GDM1 (cell line): ENCODE measurements at regions not wholly inside any gene's neighbourhood (a gene's known extent, or its start where the extent isn't known, plus 50 kb on each side); places are given as distances from the start of the nearest gene placed in this dataset.
"Not testable (repeated sequence)": the region's sequence is repeated elsewhere in the genome, so short reads cannot be mapped to it uniquely, and the experiment has no call there.

ENCODE experiments used
- DNase-seq: peaks from one replicate; lab custom pipeline; 2025; lab: John Stamatoyannopoulos, UW

DNA sequence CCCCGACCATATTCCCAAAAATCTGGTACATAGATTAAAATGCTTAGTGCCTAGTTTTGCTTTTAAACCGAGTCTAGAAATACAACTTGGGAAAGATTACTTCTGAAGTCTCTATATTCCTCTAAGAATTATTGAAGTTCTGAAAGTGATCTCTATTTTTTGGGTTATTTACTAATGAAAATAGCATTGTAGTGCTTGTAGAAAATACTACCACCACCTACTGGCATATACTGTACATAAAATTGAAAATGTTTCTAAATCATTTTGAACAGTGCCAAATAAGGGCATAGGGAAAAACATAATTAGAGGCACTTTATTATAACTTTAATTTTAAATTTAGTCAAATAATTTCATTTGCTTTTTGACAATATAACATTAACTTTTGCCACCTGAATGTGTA is 1399.6 kb upstream of the ZEB2 start:
- DNase-seq: no peak

DNA sequence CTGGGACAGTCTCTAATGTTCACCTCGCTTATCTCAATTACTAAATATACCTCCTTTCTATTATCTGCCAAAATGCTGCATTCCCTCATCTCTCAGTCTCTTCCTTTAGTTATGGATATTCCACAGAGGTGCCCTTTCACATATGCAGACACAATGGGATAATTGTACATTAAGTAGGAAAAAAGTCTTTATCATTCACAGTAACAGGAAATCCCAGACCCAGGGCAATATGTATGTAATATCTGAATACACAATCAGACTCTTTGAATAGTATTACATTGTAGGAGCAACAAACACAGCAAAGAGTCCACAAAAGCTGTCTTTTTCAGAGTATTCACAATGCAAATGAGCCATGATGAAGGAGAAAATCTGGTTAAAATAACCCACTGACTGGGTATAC is 1399.0 kb upstream of the ZEB2 start:
- DNase-seq: no peak

DNA sequence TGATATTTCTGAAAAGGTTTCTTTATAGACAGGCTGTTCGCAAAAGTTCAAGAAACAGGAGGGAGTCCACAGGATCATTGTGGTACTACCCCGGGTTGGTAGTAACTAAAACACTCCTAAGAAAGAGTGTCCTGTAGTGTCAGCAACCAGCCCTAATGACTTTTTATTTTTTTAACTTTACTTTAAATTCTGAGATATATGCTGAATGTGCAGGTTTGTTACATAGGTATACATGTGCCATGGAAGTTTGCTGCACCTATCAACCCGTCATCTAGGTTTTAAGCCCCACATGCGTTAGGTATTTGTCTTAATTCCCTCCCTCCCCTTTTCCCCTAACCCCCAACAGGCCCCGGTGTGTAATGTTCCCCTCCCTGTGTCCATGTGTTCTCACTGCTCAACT is 1396.9 kb upstream of the ZEB2 start:
- no peak for DNase-seq

DNA sequence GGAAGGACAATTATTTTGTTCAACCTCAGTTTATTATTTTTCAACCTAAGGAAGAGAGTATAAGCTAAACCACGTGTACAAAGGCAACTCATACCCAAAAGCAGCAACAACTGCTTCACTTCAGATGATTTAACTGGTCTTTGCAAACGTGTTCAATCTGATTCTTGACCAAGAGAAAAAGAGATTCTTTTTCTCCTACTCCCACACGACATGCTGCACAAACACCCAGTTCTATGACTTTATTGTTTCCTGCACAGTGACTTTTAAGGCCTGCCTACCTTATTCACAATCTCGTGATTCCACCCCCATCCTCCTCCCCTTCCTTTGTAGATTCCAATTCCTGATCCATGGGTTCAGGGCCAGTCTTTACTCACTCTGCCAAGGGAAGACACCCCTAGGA is 1394.8 kb upstream of the ZEB2 start:
- DNase-seq: no peak

DNA sequence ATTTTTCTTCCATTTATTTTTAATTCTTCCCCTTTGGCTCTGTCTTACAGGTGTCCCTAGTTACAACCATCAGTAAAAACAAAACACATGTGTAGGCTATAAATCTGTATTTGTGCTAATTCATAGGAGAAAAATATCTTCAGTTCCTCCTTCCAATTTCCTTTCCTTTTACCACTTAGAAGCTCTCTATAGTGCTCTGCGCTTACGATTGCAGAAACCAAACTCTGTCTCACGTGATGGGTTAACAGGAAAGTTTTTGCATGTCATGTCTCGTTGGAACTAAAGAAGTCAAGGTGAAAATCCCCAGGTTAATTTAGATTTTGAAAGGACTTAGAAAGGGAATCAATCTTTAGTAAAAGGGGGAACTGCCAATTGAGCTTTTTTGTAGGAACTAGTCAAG is 1390.5 kb upstream of the ZEB2 start:
- no peak for DNase-seq

DNA sequence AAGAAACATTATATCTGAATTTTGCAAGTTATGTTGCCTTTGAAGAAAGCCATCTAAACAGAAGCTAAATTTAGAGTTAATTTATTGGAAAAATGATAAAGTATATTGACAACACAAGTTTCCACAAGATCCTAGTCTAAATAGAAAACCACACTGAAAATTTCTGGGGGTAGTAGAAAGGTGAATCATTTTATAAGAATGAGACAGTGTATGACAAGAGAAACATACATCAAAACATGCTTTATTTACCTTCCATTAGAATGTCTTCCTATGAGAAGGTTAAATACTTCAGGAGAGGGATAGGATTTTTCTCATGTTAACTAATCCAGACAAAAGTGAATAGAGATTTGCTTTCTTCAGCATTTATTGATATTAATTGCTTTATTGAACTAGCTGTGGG is 1389.8 kb upstream of the ZEB2 start:
- DNase-seq: no peak

DNA sequence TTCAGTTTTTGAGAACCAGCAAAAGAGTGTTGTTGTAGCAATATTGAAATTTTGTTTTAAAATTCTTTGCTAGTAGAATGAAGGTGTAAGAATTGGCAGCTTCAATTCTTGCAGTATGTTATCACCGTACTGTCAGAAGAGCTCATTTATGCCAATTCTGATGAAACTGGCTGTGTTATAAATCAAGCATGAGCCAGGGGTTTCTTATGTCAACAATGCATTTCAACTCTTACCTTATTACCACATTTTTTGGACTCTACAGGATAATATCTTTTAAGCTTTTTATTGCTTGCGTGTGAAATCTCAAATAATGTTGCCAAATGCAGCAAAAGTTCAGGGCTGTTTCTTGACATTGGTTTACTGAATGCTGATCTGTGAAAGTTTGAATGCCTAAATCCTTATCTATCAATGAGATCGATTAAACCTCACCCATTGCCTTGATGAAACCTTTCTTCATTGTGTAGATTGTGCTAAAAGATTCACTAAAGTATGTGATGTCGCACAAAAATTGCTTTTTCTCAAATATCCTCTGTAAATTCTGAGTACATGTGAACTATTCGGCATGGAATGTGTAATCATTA is 1389.3 kb upstream of the ZEB2 start:
- no peak for DNase-seq

DNA sequence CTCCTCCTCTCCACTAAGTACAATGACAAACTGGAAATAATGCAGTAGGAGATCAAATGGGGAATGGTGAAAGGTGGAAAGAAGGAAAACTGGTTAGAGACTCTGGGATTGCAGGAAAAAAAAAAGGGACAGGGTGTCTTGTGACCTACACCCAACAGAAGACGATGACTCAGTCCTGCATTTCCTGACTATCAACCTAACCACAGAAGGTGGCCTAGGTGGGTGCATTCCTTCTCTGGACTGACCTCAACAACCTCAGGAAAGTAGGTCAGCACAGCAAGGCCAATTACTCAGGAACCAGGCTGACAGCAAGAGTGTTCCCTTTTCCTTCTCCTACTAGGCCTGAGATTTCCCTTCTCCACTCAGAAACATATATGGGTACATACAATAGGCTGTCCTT is 1386.4 kb upstream of the ZEB2 start:
- DNase-seq: no peak

DNA sequence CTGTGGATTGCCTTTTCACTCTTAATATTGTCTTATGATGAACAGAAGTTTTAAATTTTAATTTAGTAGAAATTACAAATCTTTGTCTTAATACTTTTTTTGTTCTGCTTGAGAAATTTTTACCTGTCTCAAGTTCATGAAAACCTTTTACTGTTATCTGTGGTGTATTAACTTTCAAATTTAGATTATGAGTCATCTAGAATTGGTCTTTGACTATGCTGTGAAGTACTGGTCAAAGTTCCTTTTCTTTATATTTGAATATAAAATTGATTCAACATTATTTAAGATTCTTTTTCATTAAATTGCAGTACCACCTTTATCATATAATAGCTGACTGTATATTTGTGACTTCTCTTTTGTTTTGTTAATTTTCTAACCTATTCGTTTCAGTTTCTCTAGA is 1385.5 kb upstream of the ZEB2 start:
- no peak for DNase-seq

DNA sequence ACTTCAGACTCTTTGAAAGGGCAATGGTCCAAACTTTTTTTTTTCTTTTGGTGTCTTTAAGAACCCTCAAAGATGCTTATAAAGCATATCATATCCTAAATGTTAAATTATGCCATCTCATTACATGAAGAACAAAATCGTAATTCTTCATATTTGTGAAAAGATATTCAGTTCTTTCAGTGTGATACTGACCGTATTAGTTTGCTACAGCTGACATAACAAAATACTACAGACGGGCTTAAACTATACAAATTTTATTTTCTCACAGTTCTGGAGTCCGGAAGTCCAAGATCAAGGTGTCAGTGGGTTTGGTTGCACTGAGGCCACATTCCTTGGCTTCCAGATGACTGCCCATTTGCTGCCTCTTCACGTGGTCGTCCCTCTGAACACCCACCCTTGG is 1377.2 kb upstream of the ZEB2 start:
- DNase-seq: no peak

DNA sequence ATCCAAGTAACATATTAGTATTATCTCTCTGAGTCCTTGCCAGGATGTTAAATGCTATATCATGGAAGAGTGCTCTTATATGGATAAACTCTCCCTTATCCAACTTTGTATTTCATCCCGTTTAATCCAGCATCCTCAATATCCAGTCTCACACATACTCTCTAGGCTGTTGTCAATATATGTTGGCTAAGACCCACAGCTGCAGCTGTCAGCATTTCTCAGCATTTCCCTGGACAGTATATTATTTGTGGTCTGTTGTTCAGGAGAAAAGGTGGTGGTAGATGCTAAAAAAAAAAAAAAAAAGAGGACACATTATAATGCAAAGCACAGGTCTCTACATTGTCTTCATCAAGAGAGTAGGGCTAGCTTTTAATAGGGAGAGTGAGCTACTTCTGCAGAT is 1368.0 kb upstream of the ZEB2 start:
- no peak for DNase-seq

DNA sequence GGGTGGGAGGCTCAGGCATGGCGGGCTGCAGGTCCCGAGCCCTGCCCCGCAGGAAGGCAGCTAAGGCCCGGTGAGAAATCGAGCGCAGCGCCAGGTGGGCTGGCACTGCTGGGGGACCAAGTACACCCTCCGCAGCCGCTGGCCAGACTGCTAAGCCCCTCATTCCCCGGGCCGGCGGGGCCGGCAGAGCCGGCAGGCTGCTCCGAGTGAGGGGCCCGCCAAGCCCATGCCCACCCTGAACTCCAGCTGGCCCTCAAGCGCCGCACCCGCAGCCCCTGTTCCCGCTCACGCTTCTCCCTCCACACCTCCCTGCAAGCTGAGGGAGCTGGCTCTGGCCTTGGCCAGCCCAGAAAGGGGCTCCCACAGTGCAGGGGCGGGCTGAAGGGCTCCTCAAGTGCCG is 1361.1 kb upstream of the ZEB2 start:
- not testable (repeated sequence) for DNase-seq

DNA sequence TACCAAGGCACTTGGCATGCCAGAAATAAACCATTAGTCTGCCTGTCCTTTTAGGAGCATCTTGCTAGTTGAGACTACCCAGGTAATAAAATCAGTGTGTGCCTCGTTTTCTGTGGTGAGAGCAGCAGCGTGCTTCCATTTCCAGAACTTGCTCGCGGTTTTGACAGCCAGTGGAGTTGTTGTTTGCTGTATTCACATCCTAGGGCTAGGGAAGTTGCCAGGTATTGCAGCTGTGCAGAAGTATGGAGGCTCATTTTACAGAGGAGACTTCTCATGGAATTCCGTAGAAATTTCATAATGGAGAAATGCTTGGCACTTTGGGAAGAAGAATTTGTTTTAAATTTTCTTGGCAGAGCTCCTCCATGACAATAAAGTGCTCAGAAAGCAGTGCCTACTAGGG is 1355.1 kb upstream of the ZEB2 start:
- no peak for DNase-seq

DNA sequence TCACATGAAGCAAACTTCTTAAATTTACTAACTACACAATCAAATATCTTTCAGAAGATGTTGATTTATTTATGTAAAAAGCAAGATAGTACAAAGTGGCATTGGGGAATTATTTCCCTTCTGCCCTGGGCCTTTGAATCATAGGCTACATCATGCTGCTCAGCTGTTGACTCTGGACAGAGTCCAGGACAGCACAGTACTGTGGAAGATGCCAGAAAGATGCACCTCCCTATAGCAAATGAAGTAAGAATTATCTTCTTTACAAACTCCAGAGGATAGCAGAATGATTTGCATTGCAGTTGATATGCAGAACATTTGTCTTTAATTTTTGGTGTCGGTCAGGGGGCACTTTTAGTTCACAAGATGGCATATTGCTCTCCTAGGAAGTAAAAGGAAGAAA is 1354.5 kb upstream of the ZEB2 start:
- no peak for DNase-seq

DNA sequence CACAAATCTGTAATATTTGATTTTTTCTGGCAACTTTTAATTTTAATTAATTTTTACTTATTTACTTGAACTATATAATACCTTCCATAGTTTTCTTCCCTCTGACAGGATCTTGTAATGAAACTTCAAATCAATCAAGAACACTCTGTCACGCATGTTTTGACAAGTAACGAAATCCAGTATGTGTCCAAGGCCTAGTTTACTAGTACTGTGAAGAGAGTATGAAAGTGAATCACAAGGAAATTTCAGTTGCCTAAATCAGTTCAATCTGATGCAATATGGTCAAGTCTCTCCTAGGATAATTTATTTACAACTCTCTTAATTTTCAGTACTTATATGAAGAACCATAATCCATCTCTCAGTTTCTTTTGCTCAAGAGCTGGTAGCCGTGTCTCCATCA is 1344.6 kb upstream of the ZEB2 start:
- DNase-seq: no peak

DNA sequence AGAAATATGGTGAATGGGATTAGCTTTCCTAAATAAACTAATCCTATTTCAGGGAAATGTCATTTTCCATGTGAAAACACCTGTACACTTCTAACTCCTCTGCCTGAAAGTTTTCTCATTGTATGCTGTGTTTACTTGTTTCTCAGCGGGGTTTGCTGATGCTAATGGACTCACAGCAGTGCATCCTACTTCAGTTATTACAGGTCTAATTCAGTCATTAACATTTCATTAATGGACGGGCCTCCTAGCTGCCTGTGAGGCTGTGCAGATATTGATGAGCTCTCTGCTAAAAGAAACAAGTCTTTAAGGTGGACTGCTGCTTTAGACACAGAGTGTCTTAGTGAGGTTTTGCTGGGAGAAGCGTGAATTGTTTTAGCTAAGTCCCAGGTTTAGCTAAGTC is 1342.0 kb upstream of the ZEB2 start:
- no peak for DNase-seq

DNA sequence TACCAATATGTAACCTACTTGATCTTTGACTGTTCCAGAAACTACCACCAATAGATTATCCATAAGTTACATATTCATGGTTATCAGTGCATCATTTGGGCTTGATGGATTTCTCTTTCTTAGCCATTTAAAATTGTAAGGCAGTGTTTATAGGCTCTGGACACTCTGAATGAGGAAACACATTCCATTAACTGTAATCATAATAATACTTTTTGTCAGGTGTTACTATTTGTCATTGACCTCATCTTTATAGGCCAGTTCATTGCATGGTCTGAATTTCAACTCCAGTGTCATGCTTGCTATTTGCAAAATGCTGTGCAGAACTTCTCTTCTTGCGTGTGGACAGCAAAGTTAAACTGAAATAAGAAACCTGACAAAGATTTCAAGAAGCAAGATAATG is 1340.2 kb upstream of the ZEB2 start:
- no peak for DNase-seq

DNA sequence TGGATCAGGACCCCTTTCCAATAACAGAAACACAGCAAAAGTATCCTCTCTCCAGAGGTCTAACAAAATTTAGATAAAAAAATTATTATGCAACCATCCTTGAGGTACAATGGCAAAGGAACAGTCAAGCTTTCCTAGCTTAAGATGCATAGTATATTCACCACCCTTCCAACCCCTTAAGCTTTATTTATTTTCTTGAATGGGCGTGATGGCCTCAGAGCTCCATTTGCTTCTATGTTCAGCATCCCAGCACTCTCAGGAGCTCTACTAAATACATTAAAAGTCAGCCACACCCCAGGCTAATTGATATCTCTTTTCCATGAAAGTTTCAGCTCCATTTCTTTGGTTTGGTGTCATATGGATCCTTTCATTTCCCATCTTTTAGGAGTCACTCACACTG is 1335.2 kb upstream of the ZEB2 start:
- DNase-seq: no peak

DNA sequence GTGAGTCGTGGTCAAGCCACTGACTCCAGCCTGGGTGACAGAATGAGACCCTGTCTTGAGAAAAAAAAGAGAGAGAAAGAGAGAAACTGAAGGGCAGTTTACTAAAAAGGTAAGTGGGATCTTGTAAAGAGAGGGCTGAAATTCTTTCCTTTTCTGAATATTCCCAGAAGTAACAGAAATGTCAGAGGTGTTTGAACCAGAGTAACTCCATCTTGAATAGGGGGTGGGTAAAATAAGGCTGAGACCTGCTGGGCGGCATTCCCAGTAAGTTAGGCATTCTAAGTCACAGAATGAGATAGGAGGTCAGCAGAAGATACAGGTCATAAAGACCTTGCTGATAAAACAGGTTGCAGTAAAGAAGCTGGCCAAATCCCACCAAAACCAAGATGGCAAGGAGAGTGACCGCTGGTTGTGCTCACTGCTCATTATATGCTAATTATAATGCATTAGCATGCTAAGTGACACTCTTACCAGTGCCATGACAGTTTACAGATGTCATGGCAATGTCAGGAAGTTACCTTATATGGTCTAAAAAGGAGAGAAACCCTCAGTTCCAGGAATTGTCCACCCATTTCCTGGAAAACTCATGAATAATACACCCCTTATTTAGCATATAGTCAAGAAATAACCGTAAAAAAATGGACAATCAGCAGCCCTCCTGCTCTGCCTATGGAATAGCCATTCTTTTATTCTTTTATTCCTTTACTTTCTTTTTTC is 1334.3 kb upstream of the ZEB2 start:
- no peak for DNase-seq

DNA sequence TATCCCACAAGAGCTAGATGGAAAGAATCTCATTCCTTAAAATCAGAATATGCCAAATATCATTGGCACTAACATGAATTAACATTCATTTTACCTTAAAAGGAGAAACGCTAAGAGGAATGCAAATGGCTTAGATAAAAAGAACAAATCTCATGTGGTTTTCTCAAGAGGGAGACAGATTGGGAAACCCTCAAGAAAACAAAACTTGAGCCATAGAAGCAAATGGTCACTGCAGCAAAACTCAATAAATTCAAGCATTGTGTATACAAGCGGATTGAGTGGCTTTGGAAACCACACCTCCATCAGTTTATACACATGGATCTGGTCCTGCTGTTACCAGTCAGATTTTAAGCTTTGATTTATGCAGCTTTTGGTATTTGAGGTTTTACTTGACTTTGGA is 1331.8 kb upstream of the ZEB2 start:
- DNase-seq: no peak

DNA sequence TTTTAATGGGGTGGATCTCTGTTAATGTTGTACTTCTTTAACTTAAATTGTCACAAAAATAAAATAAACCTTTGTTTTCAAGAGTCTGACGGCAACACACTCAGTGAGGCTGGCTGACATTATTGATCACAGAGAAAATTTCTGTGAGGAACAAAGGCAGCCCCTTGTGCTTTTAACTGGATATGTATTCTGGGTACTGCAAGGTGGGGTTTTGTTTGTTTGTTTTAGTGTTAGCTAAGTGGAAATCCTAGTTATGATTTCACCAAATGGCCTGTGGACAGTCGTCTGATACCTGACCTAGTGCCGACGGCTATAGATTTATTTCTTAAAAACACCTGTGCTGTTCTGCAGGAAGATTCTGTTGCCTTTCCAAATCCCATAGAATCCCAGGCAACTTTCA is 1329.5 kb upstream of the ZEB2 start:
- DNase-seq: no peak

DNA sequence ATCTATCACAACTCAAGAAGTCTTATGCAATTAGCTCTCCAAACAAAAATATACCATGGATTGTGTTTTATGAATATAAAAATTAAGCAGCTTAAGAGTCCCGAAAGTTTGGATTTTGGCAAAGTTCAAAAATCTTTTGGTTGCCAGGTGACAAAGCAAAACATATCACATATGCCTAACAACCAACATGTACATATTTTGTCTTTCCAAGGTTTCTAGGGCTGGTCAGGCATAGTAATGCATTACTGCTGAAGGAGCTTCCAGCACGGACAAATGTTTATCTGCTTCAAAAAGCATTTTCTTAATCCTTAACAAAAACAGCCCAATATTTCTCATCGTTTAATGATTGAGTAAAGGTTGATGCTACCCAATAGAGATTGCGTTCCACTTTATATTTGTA is 1327.1 kb upstream of the ZEB2 start:
- DNase-seq: no peak

DNA sequence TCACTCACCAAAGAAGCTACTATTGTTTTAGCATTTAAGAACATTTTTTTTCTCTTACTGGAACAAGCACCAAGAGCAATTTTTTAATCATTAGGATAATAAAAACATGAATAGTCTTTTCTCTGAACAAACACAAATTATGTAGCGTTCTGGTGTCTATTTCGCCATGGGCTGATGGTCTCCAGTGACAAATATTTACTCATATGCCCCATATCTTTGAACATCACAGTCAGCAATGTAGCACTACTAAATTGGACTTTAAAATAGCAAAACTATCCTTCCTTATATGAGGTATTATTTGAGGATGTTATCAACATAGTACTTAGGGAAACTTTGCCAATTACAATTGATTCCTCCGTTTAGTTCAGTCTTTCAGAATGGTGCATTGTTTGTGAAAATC is 1326.0 kb upstream of the ZEB2 start:
- DNase-seq: no peak

DNA sequence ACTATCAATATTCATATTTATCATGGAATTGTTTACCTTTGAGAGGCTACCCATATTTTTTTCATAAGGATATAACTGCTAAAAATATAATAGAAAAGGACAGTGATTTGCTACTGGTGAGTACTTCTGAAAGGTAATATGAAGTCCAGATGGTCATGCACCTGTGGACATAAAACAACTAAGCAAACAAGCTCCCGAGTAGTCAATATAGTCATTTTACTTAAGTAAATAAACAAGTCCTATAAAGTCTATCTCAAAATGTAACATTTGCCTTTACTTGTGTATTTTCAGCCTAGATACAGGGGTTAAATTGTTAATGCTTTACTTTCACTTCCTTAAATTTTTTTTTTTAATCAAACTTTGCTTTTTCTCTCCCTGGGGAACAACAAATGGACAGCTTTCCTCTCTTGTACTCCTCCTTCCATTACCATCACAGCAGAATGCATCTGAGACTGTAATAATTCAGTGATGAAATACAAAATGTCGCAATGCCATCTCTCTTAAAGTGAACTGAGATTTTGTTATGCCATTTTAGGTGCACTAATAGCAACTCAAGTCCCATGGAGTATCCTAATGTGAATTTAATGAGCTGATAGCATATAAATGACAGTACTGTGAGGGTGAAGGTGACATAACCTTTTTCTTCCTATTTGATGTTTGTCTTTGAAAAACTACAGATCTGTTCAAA is 1325.4 kb upstream of the ZEB2 start:
- DNase-seq: no peak
